ENCODE measurements at regions not wholly inside any gene's neighbourhood (a gene's known extent, or its start where the extent isn't known, plus 50 kb on each side); places are given as distances from the start of the nearest gene placed in this dataset.
"Not testable (repeated sequence)": the region's sequence is repeated elsewhere in the genome, so short reads cannot be mapped to it uniquely, and the experiment has no call there.

DNA sequence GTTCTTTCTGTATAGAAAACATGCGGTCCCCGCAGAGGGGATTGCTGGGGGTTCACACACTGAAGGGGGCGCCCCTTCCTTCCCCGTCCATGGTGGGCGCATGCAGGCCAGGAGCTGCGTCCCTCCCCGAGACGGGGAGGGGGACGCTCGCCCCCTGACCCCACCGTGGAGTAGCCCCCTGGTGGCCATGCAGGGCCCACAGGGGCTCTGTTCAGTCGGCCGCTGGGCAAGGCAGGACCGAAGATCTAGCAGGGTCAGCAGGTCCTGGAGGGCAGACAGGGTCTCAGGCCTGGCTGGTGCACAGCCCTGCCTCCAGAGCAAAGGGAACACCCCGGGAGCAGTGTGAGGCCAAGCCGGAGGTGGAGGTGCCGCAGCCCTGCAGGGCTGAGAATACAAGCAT, 4446.4 kb upstream of the TPTE start:
- not testable (repeated sequence) for TF ChIP-seq POLR2A (IDR thresholded peaks at IDR 0.05)
- TF ChIP-seq, protein P1, sequence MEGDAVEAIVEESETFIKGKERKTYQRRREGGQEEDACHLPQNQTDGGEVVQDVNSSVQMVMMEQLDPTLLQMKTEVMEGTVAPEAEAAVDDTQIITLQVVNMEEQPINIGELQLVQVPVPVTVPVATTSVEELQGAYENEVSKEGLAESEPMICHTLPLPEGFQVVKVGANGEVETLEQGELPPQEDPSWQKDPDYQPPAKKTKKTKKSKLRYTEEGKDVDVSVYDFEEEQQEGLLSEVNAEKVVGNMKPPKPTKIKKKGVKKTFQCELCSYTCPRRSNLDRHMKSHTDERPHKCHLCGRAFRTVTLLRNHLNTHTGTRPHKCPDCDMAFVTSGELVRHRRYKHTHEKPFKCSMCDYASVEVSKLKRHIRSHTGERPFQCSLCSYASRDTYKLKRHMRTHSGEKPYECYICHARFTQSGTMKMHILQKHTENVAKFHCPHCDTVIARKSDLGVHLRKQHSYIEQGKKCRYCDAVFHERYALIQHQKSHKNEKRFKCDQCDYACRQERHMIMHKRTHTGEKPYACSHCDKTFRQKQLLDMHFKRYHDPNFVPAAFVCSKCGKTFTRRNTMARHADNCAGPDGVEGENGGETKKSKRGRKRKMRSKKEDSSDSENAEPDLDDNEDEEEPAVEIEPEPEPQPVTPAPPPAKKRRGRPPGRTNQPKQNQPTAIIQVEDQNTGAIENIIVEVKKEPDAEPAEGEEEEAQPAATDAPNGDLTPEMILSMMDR (IDR thresholded peaks at IDR 0.05): not testable (repeated sequence)
